HepG2 (cell line): ENCODE measurements at regions not wholly inside any gene's neighbourhood (a gene's known extent, or its start where the extent isn't known, plus 50 kb on each side); places are given as distances from the start of the nearest gene placed in this dataset.

Experiments used
- ATAC-seq: fragments of 200-7000 bp; cut with Tn5 transposase; 3 replicates; pipeline ENCODE4 v1.9.1; 2020; ENCODE audit warnings: mild to moderate bottlenecking, moderate library complexity
- BruUV-seq: library from RNA; stranded (reverse); fragments of 400-500 nt; replicated peaks from 2 replicates; lab custom pipeline; 2021; lab: Mats Ljungman, UMichigan
- CTCF ChIA-PET: fragments of 300-600 bp; formaldehyde crosslinking; extraction: SDS; loops from one replicate; lab custom pipeline; 2021; ENCODE audit warnings: low total read pairs, inconsistent platforms, low intra/inter-chr PET ratio; lab: Yijun Ruan, JAX
- POLR2A ChIA-PET: fragments of 350-600 bp; sonication (Branson Sonifier 250); formaldehyde crosslinking; loops from one replicate; lab custom pipeline; 2020; ENCODE audit warnings: antibody characterized with exemption, inconsistent platforms; lab: Yijun Ruan, JAX
- DNase-seq: peaks from one replicate; pipeline ENCODE4 v3.0.0-alpha.2; 2015; ENCODE audit warnings: low spot score
- FAIRE-seq: peaks from 3 replicates; lab custom pipeline; 2011; peaks lifted over from hg19 to GRCh38; lab: Jason Lieb, UNC
- H2AFZ ChIP-seq: one replicate; pipeline ENCODE4 v1.6.1; 2011; ENCODE audit warnings: low read length, inconsistent platforms
- H3K27ac ChIP-seq: fragments of 300-600 bp; 3 replicates; pipeline ENCODE4 v1.8.0; 2011; ENCODE audit warnings: mixed run types, mild to moderate bottlenecking, mixed read lengths, low read length, inconsistent platforms; ENCODE audit not compliant: insufficient read depth; ENCODE audit errors: extremely low read length
- H3K27me3 ChIP-seq, 2 experiments: fragments of 200-600 bp in 1 of 2; 2 replicates in 1 of 2; 3 replicates in 1 of 2; pipeline versions ENCODE4 v1.6.0 to v1.8.0; 2011; ENCODE audit warnings: low read length in 2 of 2, mild to moderate bottlenecking in 2 of 2, moderate library complexity in 2 of 2, inconsistent platforms in 1 of 2; ENCODE audit not compliant: insufficient read depth in 2 of 2, control insufficient read depth in 1 of 2
- H3K36me3 ChIP-seq, 2 experiments: fragments of 200-600 bp in 1 of 2; replicated peaks in 1 of 2; 2 replicates in 1 of 2; 3 replicates in 1 of 2; pipeline versions ENCODE4 v1.5.1 to v1.8.0; 2011; ENCODE audit warnings: low read length in 2 of 2, inconsistent platforms in 1 of 2; ENCODE audit not compliant: insufficient read depth in 2 of 2, control insufficient read depth in 1 of 2
- H3K4me1 ChIP-seq: 2 replicates; pipeline ENCODE4 v1.5.1; 2012; ENCODE audit warnings: low read length, inconsistent platforms; ENCODE audit not compliant: insufficient read depth
- H3K4me2 ChIP-seq: 2 replicates; pipeline ENCODE4 v1.6.0; 2011; ENCODE audit warnings: low read depth, low read length, inconsistent platforms
- H3K4me3 ChIP-seq, 3 experiments: fragments of 200-600 bp in 1 of 3; sonication (generic), shearing (Covaris generic) in 1 of 3; replicated peaks in 1 of 3; 2 replicates each; pipeline ENCODE4 v1.5.1; 2011 to 2016; ENCODE audit warnings: low read length in 3 of 3, inconsistent platforms in 2 of 3, low read depth in 2 of 3, mild to moderate bottlenecking in 2 of 3, control low read depth in 1 of 3, mixed read lengths in 1 of 3; ENCODE audit not compliant: insufficient read depth in 1 of 3
- H3K79me2 ChIP-seq: one replicate; pipeline ENCODE4 v1.6.1; 2011; ENCODE audit warnings: low read length, inconsistent platforms; ENCODE audit not compliant: insufficient read depth
- H3K9ac ChIP-seq: 2 replicates; pipeline ENCODE4 v1.6.0; 2011; ENCODE audit warnings: mild to moderate bottlenecking, low read depth, low read length, inconsistent platforms; ENCODE audit not compliant: insufficient read depth
- H3K9me3 ChIP-seq: 2 replicates; pipeline ENCODE4 v1.5.1; 2012; ENCODE audit warnings: mild to moderate bottlenecking, low read length
- H4K20me1 ChIP-seq: 2 replicates; pipeline ENCODE4 v1.6.0; 2011; ENCODE audit warnings: inconsistent platforms, mild to moderate bottlenecking, low read length, moderate library complexity; ENCODE audit not compliant: insufficient read depth
- AKNA ChIP-seq: sonication (generic); formaldehyde crosslinking; IDR thresholded peaks from 2 replicates; pipeline ENCODE4 v1.4.0; 2020; ENCODE audit warnings: missing genetic modification reagents, borderline replicate concordance
- NFIB ChIP-seq: sonication (generic); formaldehyde crosslinking; IDR thresholded peaks from 2 replicates; pipeline ENCODE4 v1.9.0; 2021; ENCODE audit warnings: missing genetic modification reagents, mild to moderate bottlenecking, borderline replicate concordance
- POLR2A ChIP-seq, 2 experiments: IDR thresholded peaks; 2 replicates each; pipeline ENCODE4 v1.6.1; 2011; ENCODE audit warnings: low read depth in 2 of 2, low read length in 2 of 2, mild to moderate bottlenecking in 1 of 2, moderate library complexity in 1 of 2; ENCODE audit not compliant: insufficient read depth in 1 of 2
- SKI ChIP-seq: fragments of 450-650 bp; IDR thresholded peaks from one replicate; pipeline ENCODE4 v1.6.1; 2018; ENCODE audit warnings: mild to moderate bottlenecking; ENCODE audit not compliant: partially characterized antibody
- THAP9 ChIP-seq: sonication (generic); formaldehyde crosslinking; IDR thresholded peaks from 2 replicates; pipeline ENCODE4; 2020; ENCODE audit warnings: missing genetic modification reagents, mild to moderate bottlenecking, borderline replicate concordance
- ZSCAN22 ChIP-seq: sonication (generic); formaldehyde crosslinking; IDR thresholded peaks from 2 replicates; pipeline ENCODE4 v1.4.0; 2020; ENCODE audit warnings: mild to moderate bottlenecking, missing genetic modification reagents
- WGBS: methylation state at CpG from one replicate; pipeline ENCODE4 v1.1.6; 2017; ENCODE audit warnings: low lambda C conversion rate; 5-methylcytosine and 5-hydroxymethylcytosine counted together
- in situ Hi-C: cut with HindIII; loops from 2 replicates; pipeline ENCODE4 v1.10.0; 2017; ENCODE audit warnings: low pct_unique_long_range_greater_than_20kb; ENCODE audit not compliant: extremely low pct_ligation_motif_present
- intact Hi-C: fragments of 100-400 bp; cut with micrococcal nuclease; formaldehyde crosslinking; loops from one replicate; pipeline ENCODE4 v1.10.0; 2022; ENCODE audit not compliant: unreplicated experiment

GRCh38 chr1:157382351-157382750 is 170.0 kb downstream of the FCRL5 start:
- H3K36me3 ChIP-seq: no peaks in the 10 kb centered on the region
- H3K27ac ChIP-seq: no peak overlapping the region
- no peaks in the 10 kb centered on the region for H3K9me3 ChIP-seq
- no peaks in the 10 kb centered on the region for H3K4me1 ChIP-seq
- DNase-seq (no peak), ATAC-seq (no peak)
- H3K4me3 ChIP-seq: no peak overlapping the region
- ChIA-PET POLR2A (no interaction called here), CTCF (no interaction called here)
- H3K9ac ChIP-seq: no peak overlapping the region
- H4K20me1 ChIP-seq: no peaks in the 10 kb centered on the region
- no peaks in the 10 kb centered on the region for H3K27me3 ChIP-seq
- intact Hi-C loops: no loop called here
- TF ChIP-seq SKI (no peak), ZSCAN22 (CRISPR knock-in tag) (no peak), AKNA (CRISPR knock-in tag) (no peak), POLR2A (IDR thresholded peaks at IDR 0.05; ENCODE audit: insufficient read depth in 1 of 2, low read depth in 2 of 2, low read length in 2 of 2) (no peak), THAP9 (no peak), NFIB (CRISPR knock-in tag) (no peak)
- TF ChIP-seq, all 625 proteins: peak for 0
- Histone ChIP-seq H2AFZ (no peak overlapping the region), H3K79me2 (no peaks in the 10 kb centered on the region), H3K4me2 (no peak overlapping the region)
- WGBS: 78% methylated on average over 1 of the region's 1 CpG
- FAIRE-seq: no peak
- in situ Hi-C loops: no loop called here
- BruUV-seq: no TSS peak
